SK-N-MC (cell line): ENCODE measurements at regions not wholly inside any gene's neighbourhood (a gene's known extent, or its start where the extent isn't known, plus 50 kb on each side); places are given as distances from the start of the nearest gene placed in this dataset.

Experiments used
- EZH2 ChIP-seq: fragments of 200-600 bp; sonication (generic); IDR thresholded peaks from one replicate; pipeline ENCODE4 v1.6.1; 2017; ENCODE audit warnings: antibody characterized with exemption
- FOXP2 ChIP-seq: optimal IDR thresholded peaks from 2 replicates; pipeline ENCODE3; 2011; ENCODE audit warnings: mild to moderate bottlenecking, moderate library complexity; ENCODE audit not compliant: insufficient read depth; ENCODE audit errors: extremely low read length, control extremely low read depth
- POLR2AphosphoS5 ChIP-seq: IDR thresholded peaks from 2 replicates; pipeline ENCODE4 v1.6.1; 2012; ENCODE audit warnings: mild to moderate bottlenecking, low read depth, low read length, borderline replicate concordance

GRCh38 chr9:24879591-24879990 is 333.9 kb upstream of the IZUMO3 start:
- TF ChIP-seq POLR2AphosphoS5 (no peak), EZH2 (no peak), FOXP2 (no peak)
